HG02943 (cell line): ENCODE measurements at regions not wholly inside any gene's neighbourhood (a gene's known extent, or its start where the extent isn't known, plus 50 kb on each side); places are given as distances from the start of the nearest gene placed in this dataset.
"Not testable (repeated sequence)": the region's sequence is repeated elsewhere in the genome, so short reads cannot be mapped to it uniquely, and the experiment has no call there.

Source experiments
- ATAC-seq: cut with Tn5 transposase; IDR thresholded peaks from one replicate; pipeline ENCODE4 v1.9.1; 2021; ENCODE audit warnings: mild to moderate bottlenecking, low read depth, moderate library complexity; ENCODE audit not compliant: unreplicated experiment

DNA sequence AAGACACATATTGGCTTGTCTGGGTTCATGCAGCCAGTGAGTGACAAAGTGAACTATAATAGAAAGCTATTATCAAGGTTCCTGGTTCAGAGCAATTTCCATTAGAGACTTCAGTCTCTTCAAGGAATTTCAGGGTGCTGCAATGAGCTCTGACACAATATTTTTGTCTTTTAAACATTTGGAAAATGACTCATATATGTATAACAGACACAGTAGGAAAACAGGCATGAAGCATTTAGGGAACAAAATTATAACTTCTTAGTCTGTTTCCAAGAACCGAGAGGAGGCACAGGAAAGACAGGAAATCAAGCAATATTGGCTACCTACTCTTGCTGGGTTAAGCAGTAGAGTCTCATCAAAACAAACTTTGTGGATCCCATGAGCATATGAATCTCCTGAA is 170.4 kb downstream of the PTPRC start:
- no peak for ATAC-seq

- no peak for ATAC-seq
Measured at GRCh38 chr1:198811449-198811848, 172.6 kb downstream of the PTPRC start.

DNA sequence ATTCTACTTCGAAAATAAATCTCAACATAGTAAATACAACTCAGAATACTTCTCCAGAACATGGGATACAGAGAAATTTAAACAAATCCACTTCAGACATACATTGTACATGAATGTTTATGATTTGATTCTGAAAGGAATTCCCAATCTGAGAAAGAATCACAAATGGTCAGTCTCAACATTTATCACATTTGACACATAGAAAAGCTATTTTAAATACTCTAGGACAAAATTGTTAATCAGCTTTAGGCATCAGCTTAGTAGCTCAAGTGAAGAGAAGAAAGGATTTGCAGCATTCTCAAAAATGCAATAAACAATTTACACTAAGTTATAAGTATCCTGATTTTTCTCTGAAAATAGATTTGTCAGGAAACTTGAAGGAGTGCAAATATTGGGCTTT is 184.8 kb downstream of the PTPRC start:
- no peak for ATAC-seq

DNA sequence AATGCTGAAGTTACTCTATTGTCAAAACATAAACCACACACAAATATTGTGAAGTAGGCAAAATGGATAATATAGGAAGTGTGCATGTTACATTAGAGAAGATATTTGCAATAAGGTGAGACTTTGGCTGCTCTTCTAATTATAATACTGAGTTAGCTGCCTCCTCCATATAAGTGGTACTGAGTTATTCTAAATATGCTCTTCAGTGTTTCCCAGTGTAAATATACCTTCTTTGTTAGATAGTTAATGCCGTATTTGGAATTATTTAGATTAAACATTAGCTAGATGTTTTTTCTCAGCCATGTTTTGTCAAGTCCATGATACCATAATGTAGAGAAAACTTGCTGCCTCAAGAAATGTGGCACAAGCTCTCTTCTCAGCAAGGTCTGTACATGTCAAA is 186.4 kb downstream of the PTPRC start:
- ATAC-seq: no peak

DNA sequence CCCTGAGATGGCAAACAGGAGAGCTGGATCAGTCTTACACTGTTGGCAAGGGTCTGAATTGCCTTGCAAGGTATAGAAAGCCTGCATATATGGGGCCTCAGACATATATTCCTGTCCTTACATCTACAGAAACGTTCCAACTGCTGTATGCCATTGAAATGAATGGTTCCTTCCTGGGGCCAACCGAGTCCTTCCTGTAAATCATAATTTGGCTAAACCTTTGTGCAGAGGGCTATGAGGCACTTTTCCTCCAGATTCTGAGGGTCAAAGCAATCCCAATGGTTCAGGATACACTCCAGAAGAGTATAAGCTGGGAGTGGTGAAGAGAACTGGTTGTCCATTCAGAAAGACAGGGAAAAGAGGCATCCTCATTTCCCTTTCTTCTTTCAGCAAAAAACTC is 190.5 kb downstream of the PTPRC start:
- ATAC-seq: no peak

GRCh38 chr1:198829944-198830343 is 191.1 kb downstream of the PTPRC start:
- ATAC-seq: no peak

DNA sequence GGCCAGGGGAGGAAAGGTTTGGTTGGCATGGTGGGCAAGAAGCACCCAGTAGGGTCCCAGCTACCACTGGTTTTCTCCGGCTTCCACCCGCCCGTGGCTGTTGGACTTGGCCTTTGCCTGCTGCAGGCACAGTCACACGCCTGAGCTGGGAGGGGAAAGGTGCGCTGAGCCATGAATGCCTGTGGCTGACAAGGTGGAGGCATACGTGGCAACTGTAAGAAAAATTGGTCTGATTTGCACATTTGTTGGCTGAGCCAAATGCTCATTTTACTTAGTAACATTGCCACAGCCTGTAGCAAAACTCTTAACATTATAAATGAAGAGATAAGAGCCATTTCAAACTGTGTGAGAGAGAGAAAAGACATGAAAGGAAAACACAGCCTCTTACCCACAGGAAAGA is 191.6 kb downstream of the PTPRC start:
- ATAC-seq: no peak

- no peak for ATAC-seq
Measured at GRCh38 chr1:198833706-198834503, 195.1 kb downstream of the PTPRC start.

DNA sequence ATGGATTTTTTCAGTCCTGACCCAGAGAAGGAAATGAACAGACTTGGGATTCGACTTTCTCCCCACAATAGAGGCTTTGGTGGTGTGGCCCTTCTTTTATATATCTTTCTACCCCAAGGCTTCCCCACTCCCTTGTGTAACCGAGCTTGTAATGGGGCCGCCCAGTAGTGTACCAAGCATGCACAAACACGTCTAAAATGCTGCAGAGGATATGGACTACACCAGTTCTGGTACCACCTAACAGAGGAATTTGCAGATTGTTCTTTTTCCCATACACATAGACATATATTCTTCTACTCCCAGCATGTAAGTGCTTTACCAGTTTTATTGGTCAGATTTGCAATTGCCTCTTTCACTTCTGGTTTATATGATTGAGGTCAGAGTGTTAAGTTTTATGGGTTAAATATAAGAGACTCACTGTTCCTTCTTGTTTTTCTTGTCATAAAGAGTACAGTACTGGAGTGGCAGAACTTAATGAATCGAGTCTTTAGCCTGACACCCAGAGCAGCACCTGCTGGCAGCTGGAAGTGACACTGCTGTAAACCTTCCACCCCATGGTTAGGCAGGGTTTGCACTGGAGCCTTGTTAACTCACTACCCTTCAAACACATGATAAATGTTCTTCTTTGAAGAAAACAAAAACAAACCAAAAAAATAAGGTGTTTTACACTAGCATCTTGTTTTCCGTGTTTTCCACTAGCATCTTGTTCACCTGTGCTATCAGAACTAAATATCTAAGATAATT is 198.6 kb downstream of the PTPRC start:
- no peak for ATAC-seq

- ATAC-seq: no peak
Measured at GRCh38 chr1:198838022-198838342, 199.1 kb downstream of the PTPRC start.

- no peak for ATAC-seq
Measured at GRCh38 chr1:198841477-198841876, 202.6 kb downstream of the PTPRC start.

- ATAC-seq: no peak
Measured at GRCh38 chr1:198842686-198843085, 203.8 kb downstream of the PTPRC start.

- ATAC-seq: no peak
Measured at GRCh38 chr1:198845271-198845670, 206.4 kb downstream of the PTPRC start.

DNA sequence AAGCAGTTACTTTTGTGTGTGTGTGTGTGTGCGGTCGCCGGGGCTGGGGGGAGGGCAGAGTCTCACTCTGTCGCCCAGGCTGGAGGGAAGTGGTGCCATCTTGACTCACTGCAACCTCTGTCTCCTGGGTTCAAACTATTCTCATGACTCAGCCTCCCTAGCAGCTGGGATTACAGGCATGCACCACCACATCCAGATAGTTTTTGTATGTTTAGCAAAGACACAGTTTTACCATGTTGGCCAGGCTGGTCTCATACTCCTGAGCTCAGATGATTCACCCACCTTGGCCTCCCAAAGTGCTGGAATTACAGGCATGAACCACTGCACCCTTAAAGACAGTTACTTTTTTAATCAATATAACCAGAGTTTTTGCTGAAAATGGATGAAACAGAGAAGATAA is 207.0 kb downstream of the PTPRC start:
- no peak for ATAC-seq

- ATAC-seq: no peak
Measured at GRCh38 chr1:198846556-198846955, 207.7 kb downstream of the PTPRC start.

DNA sequence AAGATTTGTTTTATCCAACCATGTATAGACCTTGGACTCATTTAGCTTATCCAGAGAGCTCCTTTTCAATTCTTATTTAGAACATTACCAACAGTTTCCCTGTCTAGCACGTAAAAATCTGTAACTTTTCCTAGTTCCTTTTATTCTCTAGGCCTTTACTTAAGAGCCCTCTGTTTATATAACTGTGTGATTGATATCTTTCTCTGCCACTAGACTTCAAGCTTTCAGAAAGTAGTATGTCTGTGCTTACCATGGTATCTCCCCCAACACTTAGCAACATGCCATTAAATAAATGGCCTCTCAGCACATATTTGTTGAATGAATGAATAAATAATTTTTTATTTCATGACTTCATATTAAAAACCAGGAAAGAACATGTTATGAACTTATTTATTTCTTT is 209.4 kb downstream of the PTPRC start:
- no peak for ATAC-seq

DNA sequence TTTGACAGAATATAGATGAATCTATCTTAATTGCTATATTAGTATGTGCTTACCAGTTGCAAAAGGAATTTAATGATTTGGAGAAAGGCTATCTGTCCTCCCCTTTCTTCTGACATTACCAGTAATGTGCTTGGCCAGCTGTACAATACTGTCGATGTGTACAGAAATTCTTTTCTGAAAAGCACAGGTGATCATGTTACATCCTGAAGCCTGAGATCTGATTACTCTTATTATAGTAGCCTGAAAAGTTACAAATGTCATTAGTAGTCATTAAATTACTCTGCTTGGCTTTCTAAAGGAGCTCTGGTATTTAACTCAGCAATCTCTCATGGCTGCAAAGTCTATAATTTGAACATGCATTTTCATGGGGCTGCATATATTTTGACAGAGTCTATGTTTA is 209.8 kb downstream of the PTPRC start:
- no peak for ATAC-seq

DNA sequence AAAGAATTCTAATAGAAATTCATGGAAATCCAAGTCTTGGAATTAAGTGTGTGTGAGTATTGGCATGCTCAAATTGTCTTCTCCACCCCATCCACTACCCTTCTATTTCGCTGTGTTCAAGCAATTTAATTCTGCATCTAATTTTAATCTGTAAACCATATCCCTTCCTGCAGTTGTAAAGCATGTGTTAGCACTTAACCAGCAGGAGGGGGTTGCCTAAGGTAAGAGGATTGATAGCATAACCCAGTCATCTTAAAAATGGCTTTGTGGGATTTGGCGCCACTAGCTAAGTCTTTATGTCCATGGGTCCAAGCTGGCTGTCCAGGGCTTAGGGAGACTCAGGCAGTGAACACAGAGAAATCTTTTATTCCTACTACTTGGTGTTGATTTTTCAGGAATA is 210.3 kb downstream of the PTPRC start:
- no peak for ATAC-seq

- no peak for ATAC-seq
Measured at GRCh38 chr1:198850196-198850595, 211.4 kb downstream of the PTPRC start.

DNA sequence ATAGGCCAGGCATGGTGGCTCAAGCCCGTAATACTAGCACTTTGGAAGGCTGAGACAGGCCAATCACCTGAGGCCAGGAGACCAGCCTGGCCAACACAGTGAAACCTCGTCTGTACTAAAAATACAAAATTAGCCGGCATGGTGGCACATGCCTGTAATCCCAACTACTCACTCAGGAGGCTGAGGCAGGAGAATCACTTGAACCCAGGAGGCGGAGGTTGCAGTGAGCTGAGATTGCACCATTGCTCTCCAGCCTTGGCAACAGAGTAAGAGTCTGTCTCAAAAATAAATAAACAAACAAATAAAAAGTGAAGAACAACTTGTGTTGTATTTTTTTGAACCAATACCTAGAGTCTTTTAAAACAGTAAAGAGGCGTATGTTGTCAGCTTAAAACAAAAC is 212.1 kb downstream of the PTPRC start:
- ATAC-seq: not testable (repeated sequence)

GRCh38 chr1:198856601-198857000 is 217.8 kb downstream of the PTPRC start:
- ATAC-seq: no peak

DNA sequence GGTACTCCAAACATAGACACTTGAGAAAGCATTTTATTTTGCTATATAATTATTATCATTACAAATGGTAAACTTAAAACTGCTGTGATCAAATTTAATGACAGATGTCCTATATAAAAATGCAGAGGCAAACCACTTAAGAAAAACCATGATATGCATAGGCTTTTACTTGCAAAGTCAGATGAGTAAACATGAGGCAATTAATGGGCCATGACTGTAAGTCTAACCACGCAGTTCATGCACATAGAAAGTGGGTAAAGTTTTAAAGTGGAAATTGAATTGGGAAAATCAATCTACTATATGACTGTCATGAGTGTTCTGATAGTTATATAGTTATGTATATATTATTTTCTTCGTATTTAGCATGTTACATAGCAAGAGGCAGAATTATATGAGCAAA is 219.2 kb downstream of the PTPRC start:
- ATAC-seq: no peak
